Cortex of kidney (tissue), 1 donor: ENCODE measurements at regions not wholly inside any gene's neighbourhood (a gene's known extent, or its start where the extent isn't known, plus 50 kb on each side); places are given as distances from the start of the nearest gene placed in this dataset.

ENCODE experiments used
- DNase-seq: peaks from one replicate; lab custom pipeline; 2025; lab: John Stamatoyannopoulos, UW

DNA sequence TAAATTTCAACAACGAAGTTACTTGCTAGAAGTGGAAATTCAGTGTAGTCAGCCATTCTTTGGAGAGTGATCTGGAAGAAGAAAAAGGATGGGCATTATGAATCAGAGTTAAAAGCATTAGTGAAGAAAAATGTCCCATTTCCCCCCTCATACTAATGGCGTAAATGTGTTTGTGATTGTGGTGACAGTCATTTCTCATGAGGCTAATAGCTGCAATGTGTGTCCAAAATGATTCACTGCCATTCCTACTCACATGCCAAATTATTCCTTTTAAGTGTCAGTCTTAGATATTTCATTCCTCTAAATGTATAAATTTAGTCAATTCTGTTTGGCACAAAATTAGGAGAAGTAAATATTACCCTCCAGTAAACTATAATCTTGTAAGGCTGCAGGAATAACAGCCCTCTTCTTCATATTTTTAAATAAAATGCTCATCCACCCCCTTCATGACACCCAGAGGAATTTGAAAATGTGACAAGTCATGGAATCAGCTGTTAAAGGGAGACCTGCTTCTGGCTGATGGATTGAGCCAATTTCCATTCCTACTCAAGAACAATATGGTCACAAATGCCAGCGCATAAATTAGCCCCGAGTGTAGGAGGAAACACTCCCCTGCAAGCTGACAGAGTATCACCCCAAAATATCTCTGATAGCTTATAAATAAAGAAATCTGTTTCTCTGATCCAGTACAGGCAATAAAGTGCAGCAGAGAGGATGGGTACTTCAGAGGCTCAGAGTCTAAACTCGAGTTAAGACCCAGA lies 912.3 kb upstream of the SEL1L start:
- DNase-seq, result no peak

DNA sequence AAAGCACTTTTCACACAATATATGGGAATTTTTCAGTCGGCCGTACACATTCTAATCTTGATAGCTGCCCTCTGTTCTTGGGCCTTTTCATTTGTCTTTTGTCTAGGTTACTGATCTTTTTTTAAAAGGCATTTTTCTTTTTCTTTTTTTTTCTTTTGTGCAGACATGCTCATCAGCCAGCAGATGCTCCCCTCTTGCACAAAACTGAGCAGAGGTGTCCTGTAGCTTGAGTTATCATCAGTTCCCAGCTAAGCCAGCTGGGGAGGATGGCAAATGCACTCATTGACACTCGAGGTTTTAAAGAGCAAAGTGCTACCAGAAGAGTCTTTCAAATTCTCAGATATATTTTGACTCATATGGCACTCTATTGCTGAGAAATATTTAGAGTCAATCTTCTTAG lies 913.9 kb upstream of the SEL1L start:
- no peak for DNase-seq

DNA sequence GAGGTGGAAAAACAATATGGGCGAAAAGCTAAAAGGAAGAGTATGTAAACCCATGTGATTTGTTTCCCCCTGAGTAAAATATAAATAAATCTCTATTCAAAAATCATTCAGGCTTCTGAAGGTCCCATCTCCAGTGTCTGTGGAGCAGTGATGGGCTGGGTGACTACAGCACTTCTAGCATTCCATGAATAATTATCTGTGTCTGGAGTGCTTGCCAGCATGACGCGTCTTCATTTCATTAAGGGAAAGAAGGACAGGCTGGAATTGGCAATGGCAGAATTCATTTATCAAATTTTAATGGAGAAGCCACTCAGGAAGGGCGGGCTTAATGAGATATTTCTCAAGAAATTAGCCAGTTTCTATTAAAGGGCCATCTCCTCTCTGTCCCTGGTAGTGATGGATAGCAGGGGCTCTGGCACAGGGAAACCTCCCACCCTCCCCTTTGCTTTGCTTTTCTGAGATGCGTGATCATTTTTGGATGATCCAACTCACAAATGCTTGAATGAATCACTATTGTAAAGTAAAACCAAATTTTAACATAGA lies 916.3 kb upstream of the SEL1L start:
- DNase-seq, result no peak

DNA sequence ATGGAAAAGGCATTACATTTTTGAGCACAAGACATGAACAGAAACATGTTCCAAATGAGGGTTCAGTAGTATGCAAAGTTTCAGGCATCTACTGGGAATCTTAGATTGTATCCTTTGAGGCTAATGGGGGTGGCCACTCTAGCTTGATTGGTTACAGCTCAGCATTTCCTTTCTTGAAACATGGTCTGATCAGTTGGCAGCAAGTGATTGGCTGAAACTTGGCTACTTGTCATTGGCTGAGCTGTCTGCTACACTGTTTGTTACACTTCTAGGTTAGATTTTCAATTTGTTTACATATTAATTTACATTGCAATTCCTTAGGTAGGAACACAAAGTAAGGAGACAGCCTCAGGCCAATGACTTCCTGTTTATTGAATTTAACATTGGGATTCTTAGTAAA lies 918.0 kb upstream of the SEL1L start:
- no peak for DNase-seq

DNA sequence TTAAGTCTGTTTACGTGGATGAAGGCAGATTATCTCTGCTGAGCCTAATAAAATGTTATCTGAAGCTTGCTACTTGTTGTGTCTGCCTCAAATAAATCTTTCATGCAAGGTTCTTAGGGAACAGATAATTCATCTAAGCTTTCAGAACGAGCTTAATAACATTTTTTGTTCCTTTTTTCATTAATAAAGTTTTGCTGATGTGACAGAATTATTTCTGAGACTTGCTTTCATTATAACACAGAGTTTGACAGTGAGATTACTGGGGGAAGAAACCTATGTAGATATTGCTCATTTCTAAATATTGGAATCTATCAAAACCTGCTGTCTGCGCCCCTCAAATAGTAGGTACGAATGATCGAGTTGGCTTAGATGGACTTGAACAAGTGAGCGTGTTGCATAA lies 948.7 kb upstream of the SEL1L start:
- DNase-seq, result no peak

DNA sequence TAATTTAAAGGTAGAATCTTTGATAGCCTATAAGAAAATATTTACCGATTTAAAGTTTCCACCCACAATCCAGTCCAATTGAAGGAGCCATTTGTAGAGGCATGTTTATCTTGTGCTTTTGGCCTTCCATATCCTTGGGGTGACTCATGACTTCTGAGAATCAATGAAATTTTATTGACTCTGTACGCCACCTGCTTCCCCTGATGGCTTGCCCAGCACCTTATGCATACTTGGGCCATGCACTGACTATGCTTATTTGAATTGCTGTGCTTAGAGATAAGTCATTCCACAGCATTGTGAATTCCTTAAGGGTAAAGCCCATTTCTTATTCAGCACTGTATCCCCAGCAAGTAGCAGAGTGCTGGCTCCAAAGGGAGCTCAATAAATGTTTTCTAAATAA lies 954.8 kb upstream of the SEL1L start:
- no peak for DNase-seq

DNA sequence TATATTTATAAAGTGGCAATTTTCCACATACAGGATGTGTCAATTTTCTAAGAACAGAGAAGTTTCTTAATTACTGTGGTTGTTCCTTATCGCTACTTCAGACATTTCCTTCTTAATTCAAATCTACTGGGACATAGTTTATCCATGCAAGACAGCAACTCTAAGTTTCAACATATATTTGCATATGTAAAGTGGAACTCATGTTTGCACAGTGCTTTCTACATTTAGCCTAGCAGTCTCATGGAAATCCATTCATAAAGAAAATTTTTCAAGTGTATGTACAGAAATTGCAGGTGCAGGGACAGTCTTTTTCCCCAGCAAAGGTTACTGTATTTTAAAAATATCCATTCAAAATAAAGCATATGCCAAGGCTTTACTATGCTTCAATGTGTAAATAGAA lies 956.7 kb upstream of the SEL1L start:
- no peak for DNase-seq

- DNase-seq, result no peak
Measured at GRCh38 chr14:82492157-82492556, 958.5 kb upstream of the SEL1L start.

GRCh38 chr14:82500222-82500621 lies 966.6 kb upstream of the SEL1L start:
- no peak for DNase-seq

DNA sequence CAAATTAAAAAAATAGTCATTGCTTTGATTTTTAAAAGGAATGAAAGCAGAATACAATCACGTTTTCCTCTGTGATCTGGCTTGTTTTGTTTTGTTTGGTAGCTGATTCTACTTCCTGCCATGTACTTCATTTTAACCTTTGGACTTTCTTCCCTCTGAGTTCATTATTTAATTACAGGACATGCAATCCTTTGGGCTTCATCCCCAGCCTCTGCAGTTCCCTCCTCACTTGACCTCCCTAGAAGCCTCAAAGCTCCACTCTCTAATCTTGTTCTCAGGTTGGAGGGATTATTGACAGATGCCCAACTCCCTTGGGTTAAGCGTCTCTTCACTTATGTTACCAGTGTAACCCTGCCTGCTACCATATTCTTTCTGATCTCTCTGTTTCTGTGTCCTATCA lies 967.9 kb upstream of the SEL1L start:
- no peak for DNase-seq

DNA sequence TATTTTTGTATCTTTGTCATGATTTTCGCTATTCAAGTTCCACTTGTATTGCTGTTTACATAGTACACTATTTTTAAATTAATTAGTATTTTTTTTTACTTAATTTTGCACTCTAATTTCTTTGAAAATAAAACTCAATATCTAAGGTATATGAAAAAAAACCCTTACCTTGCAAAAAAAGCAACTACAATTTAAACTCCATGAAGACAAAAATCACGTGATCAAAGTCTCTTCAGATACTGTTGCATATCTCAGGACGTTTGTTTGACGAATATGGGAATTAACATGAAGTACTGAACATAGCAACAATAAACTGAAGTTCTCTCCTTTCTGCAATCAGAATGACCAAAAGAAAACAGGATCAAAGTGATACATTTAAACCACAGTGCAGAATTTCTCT lies 968.4 kb upstream of the SEL1L start:
- DNase-seq, result no peak

GRCh38 chr14:82504894-82505293 lies 971.2 kb upstream of the SEL1L start:
- no peak for DNase-seq

DNA sequence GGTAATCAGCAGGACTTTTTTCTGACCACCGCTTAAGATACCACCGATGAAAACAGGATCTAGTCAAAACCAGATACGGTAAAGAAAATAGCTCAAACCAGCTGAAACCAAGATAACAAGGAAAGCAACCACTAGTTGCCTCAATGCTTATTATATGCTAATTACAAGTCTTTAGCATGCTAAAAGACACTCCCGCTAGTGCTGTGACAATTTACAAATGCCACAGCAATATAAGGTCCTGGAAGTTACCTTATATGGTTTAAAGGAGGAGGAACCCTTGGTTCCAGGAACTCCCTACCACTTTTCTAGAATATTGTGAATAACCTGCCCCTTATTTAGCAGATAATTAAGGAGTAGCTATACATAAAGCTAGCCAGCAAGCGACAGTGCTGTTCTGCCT lies 976.4 kb upstream of the SEL1L start:
- no peak for DNase-seq

- DNase-seq, result no peak
Measured at GRCh38 chr14:82511399-82511798, 977.7 kb upstream of the SEL1L start.

DNA sequence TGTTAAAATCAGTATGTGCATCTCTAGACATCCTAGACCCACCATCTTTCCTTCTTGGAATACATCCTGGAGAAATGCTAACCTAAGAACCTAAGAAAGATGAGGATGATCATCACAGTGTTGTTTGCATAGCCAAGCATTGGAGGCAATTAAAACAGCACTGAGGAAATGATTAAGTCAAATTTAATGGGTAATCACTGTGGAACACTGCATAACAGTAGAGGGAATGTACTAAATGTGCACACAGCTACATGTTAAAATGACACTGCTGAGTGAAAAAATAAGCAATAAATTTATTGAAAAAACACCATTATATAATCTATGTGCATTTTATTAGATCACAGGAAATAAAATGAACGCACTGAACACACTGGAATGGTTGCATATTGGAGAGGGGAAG lies 987.1 kb upstream of the SEL1L start:
- DNase-seq, result no peak

DNA sequence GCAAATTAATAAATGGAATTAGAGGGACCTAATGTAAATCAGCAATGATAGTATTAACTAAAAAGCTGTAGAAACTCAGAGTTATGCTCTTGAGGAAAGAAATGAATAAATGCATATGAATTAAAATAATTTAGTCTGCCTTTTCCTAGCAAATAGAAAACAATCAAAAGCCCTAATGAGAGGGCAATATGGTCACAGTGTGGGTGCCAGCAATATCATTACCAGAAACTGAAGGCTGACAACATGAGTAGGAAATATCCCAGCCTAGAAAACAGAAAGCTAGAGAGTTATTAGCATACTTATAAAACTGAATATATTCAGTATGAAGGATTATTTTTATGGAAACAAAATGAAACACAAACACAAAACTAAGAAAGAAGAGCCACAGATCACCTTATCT lies 987.5 kb upstream of the SEL1L start:
- no peak for DNase-seq

GRCh38 chr14:82528016-82528415 lies 994.4 kb upstream of the SEL1L start:
- no peak for DNase-seq

- DNase-seq, result no peak
Measured at GRCh38 chr14:82533351-82533750, 999.7 kb upstream of the SEL1L start.

GRCh38 chr14:82536566-82536965 lies 1002.9 kb upstream of the SEL1L start:
- DNase-seq, result no peak

DNA sequence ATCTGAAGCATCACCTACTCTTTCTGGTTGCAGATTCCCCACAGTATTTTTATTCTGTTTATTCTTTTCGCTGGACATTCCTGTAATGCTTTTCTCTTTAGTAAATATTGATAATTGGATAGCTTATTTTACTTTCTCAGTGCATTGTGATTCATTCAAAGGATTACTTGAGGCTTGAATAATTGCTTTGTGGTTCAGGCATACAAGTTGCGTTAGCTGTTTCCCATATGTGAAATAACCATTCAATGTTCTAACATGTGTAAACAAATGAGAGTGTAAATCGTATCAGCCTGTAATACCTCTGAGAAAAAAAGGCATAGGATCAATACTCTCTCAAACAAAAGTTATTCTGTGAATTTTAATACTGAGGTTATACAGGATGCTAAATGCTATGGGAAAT lies 1004.2 kb upstream of the SEL1L start:
- no peak for DNase-seq

GRCh38 chr14:82546401-82546800 lies 1012.7 kb upstream of the SEL1L start:
- no peak for DNase-seq

GRCh38 chr14:82549306-82549990 lies 1015.8 kb upstream of the SEL1L start:
- no peak for DNase-seq

DNA sequence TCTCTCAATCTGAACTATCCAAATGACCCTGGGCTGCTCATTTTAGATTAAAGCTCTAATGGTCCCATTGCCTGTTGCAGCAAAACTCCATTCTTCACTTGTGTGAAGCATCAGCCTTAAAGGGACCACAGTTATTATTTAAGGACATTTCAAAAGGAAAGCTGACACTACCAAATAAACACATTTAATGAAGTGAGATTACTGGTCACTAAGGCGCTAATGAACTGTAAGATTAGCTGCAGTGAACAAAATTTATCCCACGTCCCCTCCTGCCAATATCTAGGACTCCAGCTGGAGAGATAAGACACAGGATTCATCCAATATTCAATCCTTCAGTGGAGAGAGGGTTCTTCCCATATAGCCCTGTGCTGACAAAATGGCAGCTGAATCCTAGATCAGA lies 1029.2 kb upstream of the SEL1L start:
- no peak for DNase-seq

DNA sequence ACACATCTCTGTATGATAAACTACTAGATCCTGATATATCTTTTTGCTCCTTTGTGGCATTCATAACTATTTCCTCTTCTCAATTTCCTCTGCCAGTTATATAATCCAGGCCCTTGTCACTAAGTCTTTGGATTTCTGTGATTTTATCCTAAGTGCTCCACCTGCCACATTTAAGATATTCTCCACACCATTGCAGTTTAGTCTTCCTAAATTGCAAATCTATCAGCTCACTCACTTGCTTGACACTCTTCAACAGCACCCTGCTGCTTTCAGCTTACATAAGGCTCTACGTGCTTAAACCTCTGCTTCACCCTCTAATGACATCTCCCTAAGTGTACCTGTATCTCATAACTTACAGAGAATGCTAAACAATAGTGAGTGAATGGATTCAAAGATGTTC lies 1032.2 kb upstream of the SEL1L start:
- no peak for DNase-seq
